CD14-positive monocyte (primary cell): ENCODE measurements at regions not wholly inside any gene's neighbourhood (a gene's known extent, or its start where the extent isn't known, plus 50 kb on each side); places are given as distances from the start of the nearest gene placed in this dataset.

ENCODE experiments used
- DNase-seq, 3 donors: peaks; one replicate each; pipeline ENCODE4 v3.0.0-alpha.2; 2011 to 2022
- H2AFZ ChIP-seq: 2 replicates; pipeline ENCODE4 v1.6.0; 2012; ENCODE audit warnings: mild to moderate bottlenecking, low read depth, low read length, inconsistent platforms; ENCODE audit not compliant: insufficient read depth, poor library complexity, severe bottlenecking
- H3K27ac ChIP-seq, 2 donors: 1 replicate in 1 of 2; 2 replicates in 1 of 2; pipeline ENCODE4 v1.5.1; 2012 to 2013; ENCODE audit warnings: low read length in 2 of 2, control low read depth in 1 of 2, inconsistent platforms in 1 of 2, low read depth in 1 of 2, mild to moderate bottlenecking in 1 of 2
- H3K27me3 ChIP-seq, 2 donors: one replicate each; pipeline versions ENCODE4 v1.6.0 to v1.6.1; 2011 to 2013; ENCODE audit warnings: low read length in 2 of 2; ENCODE audit not compliant: control insufficient read depth in 2 of 2, insufficient read depth in 2 of 2
- H3K36me3 ChIP-seq, 2 donors: replicated peaks in 1 of 2; 1 replicate in 1 of 2; 2 replicates in 1 of 2; pipeline versions ENCODE4 v1.5.1 to v1.6.1; 2012 to 2013; ENCODE audit warnings: low read length in 2 of 2, control low read depth in 1 of 2, inconsistent platforms in 1 of 2, mild to moderate bottlenecking in 1 of 2; ENCODE audit not compliant: insufficient read depth in 2 of 2, control insufficient read depth in 1 of 2
- H3K4me1 ChIP-seq, 2 donors: 1 replicate in 1 of 2; 2 replicates in 1 of 2; pipeline versions ENCODE4 v1.5.1 to v1.6.1; 2012 to 2013; ENCODE audit warnings: low read length in 2 of 2, control low read depth in 1 of 2, inconsistent platforms in 1 of 2, mild to moderate bottlenecking in 1 of 2, moderate library complexity in 1 of 2; ENCODE audit not compliant: insufficient read depth in 2 of 2, control insufficient read depth in 1 of 2
- H3K4me2 ChIP-seq: replicated peaks from 2 replicates; pipeline ENCODE3; 2012; ENCODE audit warnings: low read length, moderate library complexity, mild to moderate bottlenecking; ENCODE audit not compliant: poor library complexity, severe bottlenecking; ENCODE audit errors: extremely low read depth
- H3K4me3 ChIP-seq, 3 experiments: fragments of 200-600 bp in 1 of 3; sonication (generic) in 1 of 3; replicated peaks in 1 of 3; 1 replicate in 2 of 3; 2 replicates in 1 of 3; pipeline ENCODE4 v1.5.1; 2011 to 2013; ENCODE audit warnings: low read length in 3 of 3, mild to moderate bottlenecking in 3 of 3, control low read depth in 2 of 3, low read depth in 2 of 3, inconsistent platforms in 1 of 3, moderate library complexity in 1 of 3
- H3K79me2 ChIP-seq: 2 replicates; pipeline ENCODE4 v1.6.0; 2012; ENCODE audit warnings: mild to moderate bottlenecking, control low read depth, inconsistent platforms, low read length, moderate library complexity; ENCODE audit not compliant: insufficient read depth
- H3K9ac ChIP-seq: 2 replicates; pipeline ENCODE4 v1.6.0; 2017; ENCODE audit warnings: low read length, mild to moderate bottlenecking; ENCODE audit not compliant: insufficient read depth, poor library complexity, severe bottlenecking
- H3K9me3 ChIP-seq, 2 donors: replicated peaks in 1 of 2; 1 replicate in 1 of 2; 2 replicates in 1 of 2; pipeline versions ENCODE4 v1.5.1 to v1.6.1; 2012 to 2013; ENCODE audit warnings: low read length in 2 of 2, control low read depth in 1 of 2; ENCODE audit not compliant: control insufficient read depth in 1 of 2, insufficient read depth in 1 of 2
- H4K20me1 ChIP-seq: 2 replicates; pipeline ENCODE4 v1.6.0; 2012; ENCODE audit warnings: mild to moderate bottlenecking, low read length, control low read depth, moderate library complexity; ENCODE audit not compliant: insufficient read depth
- H3K27ac Mint-ChIP-seq, 7 donors: one replicate each; pipeline ENCODE4 v1.8.0; 2020; ENCODE audit warnings: mild to moderate bottlenecking in 7 of 7, mixed read lengths in 7 of 7, moderate library complexity in 6 of 7, inconsistent platforms in 2 of 7
- H3K27me3 Mint-ChIP-seq, 3 donors: one replicate each; pipeline ENCODE4 v1.8.0; 2021 to 2022; ENCODE audit warnings: low read depth in 3 of 3, mild to moderate bottlenecking in 3 of 3, mixed read lengths in 3 of 3, moderate library complexity in 3 of 3, inconsistent platforms in 1 of 3
- H3K36me3 Mint-ChIP-seq, 2 donors: one replicate each; pipeline ENCODE4 v1.8.0; 2020; ENCODE audit warnings: mixed read lengths in 2 of 2, inconsistent platforms in 1 of 2, mild to moderate bottlenecking in 1 of 2
- H3K4me1 Mint-ChIP-seq: one replicate; pipeline ENCODE4 v1.8.0; 2020; ENCODE audit warnings: mild to moderate bottlenecking, mixed read lengths
- H3K4me3 Mint-ChIP-seq, 2 donors: one replicate each; pipeline ENCODE4 v1.8.0; 2020; ENCODE audit warnings: mild to moderate bottlenecking in 2 of 2, mixed read lengths in 2 of 2, moderate library complexity in 1 of 2
- H3K9me3 Mint-ChIP-seq, 7 donors: one replicate each; pipeline ENCODE4 v1.8.0; 2020 to 2022; ENCODE audit warnings: mixed read lengths in 7 of 7, mild to moderate bottlenecking in 6 of 7, moderate library complexity in 6 of 7, inconsistent platforms in 2 of 7
- WGBS: methylation state at CpG from one replicate; pipeline ENCODE4 v1.1.5; 2013; ENCODE audit warnings: missing lambda C conversion rate; ENCODE audit not compliant: insufficient coverage; 5-methylcytosine and 5-hydroxymethylcytosine counted together
- intact Hi-C, 2 donors: fragments of 100-400 bp; cut with micrococcal nuclease; formaldehyde crosslinking; loops; one replicate each; pipeline versions ENCODE4 v1.15.0 to v1.15.1; 2023
- TF ChIP-seq, protein P1 (sequence below): fragments of 200-600 bp; IDR thresholded peaks from one replicate; pipeline ENCODE4 v1.8.0; 2022; ENCODE audit warnings: antibody characterized with exemption, mild to moderate bottlenecking

GRCh38 chr6:104548297-104548696 lies 311.4 kb downstream of the HACE1 start:
- H3K9me3 Mint-ChIP-seq = peaks cover 0 to 2% (median 0%) of the 10 kb centered on the region in 7 donors
- DNase-seq = no peak
- H3K27ac Mint-ChIP-seq = no peak overlapping the region

DNA sequence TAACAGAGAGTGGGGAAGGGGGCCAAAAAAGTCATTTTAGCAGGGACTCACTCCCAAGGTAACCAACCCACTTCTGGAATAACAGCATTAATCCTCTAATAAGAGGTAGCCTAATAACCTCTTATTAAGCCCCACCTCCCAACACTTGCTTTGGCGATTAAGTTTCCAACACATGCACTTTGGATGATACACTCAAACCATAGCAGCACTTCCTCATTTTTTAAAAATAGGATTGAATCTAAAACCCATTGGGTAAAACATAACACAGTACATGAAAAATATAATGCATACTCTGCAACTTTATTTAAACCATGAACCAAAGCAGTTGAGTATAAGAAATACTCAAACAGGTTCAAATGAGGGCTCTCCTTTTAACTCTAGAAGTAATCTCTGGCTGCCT lies 318.3 kb downstream of the HACE1 start:
- WGBS = no CpG with 5 or more reads among the region's 1 CpG
- Mint-ChIP-seq H3K4me1 (no peaks in the 10 kb centered on the region), H3K27me3 (peaks cover 0 to 4% (median 3%) of the 10 kb centered on the region in 3 donors), H3K36me3 (no peaks in the 10 kb centered on the region), H3K27ac (no peak overlapping the region), H3K9me3 (peaks cover 0 to 2% (median 0%) of the 10 kb centered on the region in 7 donors), H3K4me3 (no peak overlapping the region)
- no peaks in the 10 kb centered on the region for H3K36me3 ChIP-seq
- no peak overlapping the region for H2AFZ ChIP-seq
- H3K4me1 ChIP-seq = no peaks in the 10 kb centered on the region
- intact Hi-C loops = no loop called here
- TF ChIP-seq, protein P1, sequence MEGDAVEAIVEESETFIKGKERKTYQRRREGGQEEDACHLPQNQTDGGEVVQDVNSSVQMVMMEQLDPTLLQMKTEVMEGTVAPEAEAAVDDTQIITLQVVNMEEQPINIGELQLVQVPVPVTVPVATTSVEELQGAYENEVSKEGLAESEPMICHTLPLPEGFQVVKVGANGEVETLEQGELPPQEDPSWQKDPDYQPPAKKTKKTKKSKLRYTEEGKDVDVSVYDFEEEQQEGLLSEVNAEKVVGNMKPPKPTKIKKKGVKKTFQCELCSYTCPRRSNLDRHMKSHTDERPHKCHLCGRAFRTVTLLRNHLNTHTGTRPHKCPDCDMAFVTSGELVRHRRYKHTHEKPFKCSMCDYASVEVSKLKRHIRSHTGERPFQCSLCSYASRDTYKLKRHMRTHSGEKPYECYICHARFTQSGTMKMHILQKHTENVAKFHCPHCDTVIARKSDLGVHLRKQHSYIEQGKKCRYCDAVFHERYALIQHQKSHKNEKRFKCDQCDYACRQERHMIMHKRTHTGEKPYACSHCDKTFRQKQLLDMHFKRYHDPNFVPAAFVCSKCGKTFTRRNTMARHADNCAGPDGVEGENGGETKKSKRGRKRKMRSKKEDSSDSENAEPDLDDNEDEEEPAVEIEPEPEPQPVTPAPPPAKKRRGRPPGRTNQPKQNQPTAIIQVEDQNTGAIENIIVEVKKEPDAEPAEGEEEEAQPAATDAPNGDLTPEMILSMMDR = no peak
- no peak overlapping the region for H3K27ac ChIP-seq
- H3K79me2 ChIP-seq = no peaks in the 10 kb centered on the region
- H3K4me2 ChIP-seq = no peak overlapping the region
- no peaks in the 10 kb centered on the region for H3K9me3 ChIP-seq
- no peak overlapping the region for H3K9ac ChIP-seq
- no peak overlapping the region for H3K4me3 ChIP-seq
- H3K27me3 ChIP-seq = no peaks in the 10 kb centered on the region
- no peak for DNase-seq
- H4K20me1 ChIP-seq = no peaks in the 10 kb centered on the region

More at GRCh38 chr6:104548297-104548696, 311.4 kb downstream of the HACE1 start:
- H3K4me1 Mint-ChIP-seq = no peaks in the 10 kb centered on the region
- H3K27me3 Mint-ChIP-seq = peaks cover 0 to 3% (median 2%) of the 10 kb centered on the region in 3 donors
- H3K9ac ChIP-seq = no peak overlapping the region
- intact Hi-C loops = no loop called here
- H3K79me2 ChIP-seq = no peaks in the 10 kb centered on the region
- peaks cover 0 to 3% of the 10 kb centered on the region in 2 donors for H3K9me3 ChIP-seq
- H2AFZ ChIP-seq = no peak overlapping the region
- TF ChIP-seq, protein P1 = no peak
- WGBS = 64% methylated on average over 3 of the region's 4 CpGs
- no peak overlapping the region for H3K4me3 Mint-ChIP-seq
- H4K20me1 ChIP-seq = no peaks in the 10 kb centered on the region
- no peaks in the 10 kb centered on the region for H3K27me3 ChIP-seq
- no peak overlapping the region for H3K4me2 ChIP-seq
- no peaks in the 10 kb centered on the region for H3K36me3 Mint-ChIP-seq
- H3K27ac ChIP-seq = no peak overlapping the region
- no peaks in the 10 kb centered on the region for H3K36me3 ChIP-seq
- no peak overlapping the region for H3K4me3 ChIP-seq
- H3K4me1 ChIP-seq = no peaks in the 10 kb centered on the region
